Body of pancreas (tissue), 4 donors: ENCODE measurements at regions not wholly inside any gene's neighbourhood (a gene's known extent, or its start where the extent isn't known, plus 50 kb on each side); places are given as distances from the start of the nearest gene placed in this dataset.

Experiments used
- CTCF ChIP-seq, 7 experiments: fragments of 450-650 bp in 4 of 7; fragments of 200-600 bp in 3 of 7; sonication (generic) in 3 of 7; IDR thresholded peaks; one replicate each; pipeline ENCODE4 v1.5.1; 2016 to 2019; ENCODE audit warnings: antibody characterized with exemption in 7 of 7
- POLR2A ChIP-seq, 3 donors: fragments of 450-650 bp; IDR thresholded peaks; one replicate each; pipeline ENCODE4 v1.6.1; 2016; ENCODE audit warnings: antibody characterized with exemption in 3 of 3, mild to moderate bottlenecking in 2 of 3

- TF ChIP-seq CTCF (IDR thresholded peaks at IDR 0.05) (no peak), POLR2A (IDR thresholded peaks at IDR 0.05) (no peak)
Measured at GRCh38 chr4:60531776-60532379, 668.2 kb upstream of the ADGRL3 start.
